Smooth muscle cell (in vitro differentiated cells): ENCODE measurements at regions not wholly inside any gene's neighbourhood (a gene's known extent, or its start where the extent isn't known, plus 50 kb on each side); places are given as distances from the start of the nearest gene placed in this dataset.

Experiments used
- DNase-seq: peaks from one replicate; lab custom pipeline; 2025; ENCODE audit not compliant: unreplicated experiment; lab: John Stamatoyannopoulos, UW
- H2AFZ ChIP-seq: fragments of 200-600 bp; sonication (generic); 2 replicates; pipeline ENCODE4 v1.6.0; 2016; ENCODE audit warnings: antibody characterized with exemption, low read depth, mild to moderate bottlenecking
- H3F3A ChIP-seq: fragments of 200-600 bp; sonication (generic); 2 replicates; pipeline ENCODE4 v1.6.0; 2017; ENCODE audit warnings: antibody characterized with exemption, low read depth
- H3K27ac ChIP-seq: fragments of 200-600 bp; sonication (generic); 2 replicates; pipeline ENCODE4 v1.5.1; 2016; ENCODE audit warnings: low read depth, mild to moderate bottlenecking
- H3K27me3 ChIP-seq: fragments of 200-600 bp; sonication (generic); 2 replicates; pipeline ENCODE4 v1.6.1; 2016; ENCODE audit warnings: low read depth, mild to moderate bottlenecking
- H3K36me3 ChIP-seq: fragments of 200-600 bp; sonication (generic); 2 replicates; pipeline ENCODE4 v1.5.1; 2016; ENCODE audit warnings: low read depth
- H3K4me1 ChIP-seq: fragments of 200-600 bp; sonication (generic); 2 replicates; pipeline ENCODE4 v1.5.1; 2016; ENCODE audit warnings: low read depth
- H3K4me2 ChIP-seq: fragments of 200-600 bp; sonication (generic); 2 replicates; pipeline ENCODE4 v1.6.0; 2016; ENCODE audit warnings: mild to moderate bottlenecking
- H3K4me3 ChIP-seq: fragments of 200-600 bp; sonication (generic); 2 replicates; pipeline ENCODE4 v1.5.1; 2016; ENCODE audit warnings: mild to moderate bottlenecking
- H3K79me2 ChIP-seq: fragments of 200-600 bp; sonication (generic); 2 replicates; pipeline ENCODE4 v1.6.0; 2016; ENCODE audit warnings: low read depth, mild to moderate bottlenecking
- H3K9ac ChIP-seq: fragments of 200-600 bp; sonication (generic); 2 replicates; pipeline ENCODE4 v1.6.0; 2016; ENCODE audit warnings: low read depth
- H3K9me3 ChIP-seq: fragments of 200-600 bp; sonication (generic); replicated peaks from 2 replicates; pipeline ENCODE4 v1.5.1; 2016; ENCODE audit warnings: low read depth
- H4K20me1 ChIP-seq: fragments of 200-600 bp; sonication (generic); 2 replicates; pipeline ENCODE4 v1.6.0; 2016; ENCODE audit warnings: low read depth
- CTCF ChIP-seq: fragments of 200-600 bp; sonication (generic); IDR thresholded peaks from 2 replicates; pipeline ENCODE4 v1.5.1; 2017; ENCODE audit warnings: borderline replicate concordance, mild to moderate bottlenecking, antibody characterized with exemption; ENCODE audit not compliant: insufficient read depth, poor library complexity, severe bottlenecking
- WGBS: methylation state at CpG from one replicate; pipeline ENCODE4 v1.1.7; 2016; ENCODE audit warnings: low lambda C conversion rate; 5-methylcytosine and 5-hydroxymethylcytosine counted together

DNA sequence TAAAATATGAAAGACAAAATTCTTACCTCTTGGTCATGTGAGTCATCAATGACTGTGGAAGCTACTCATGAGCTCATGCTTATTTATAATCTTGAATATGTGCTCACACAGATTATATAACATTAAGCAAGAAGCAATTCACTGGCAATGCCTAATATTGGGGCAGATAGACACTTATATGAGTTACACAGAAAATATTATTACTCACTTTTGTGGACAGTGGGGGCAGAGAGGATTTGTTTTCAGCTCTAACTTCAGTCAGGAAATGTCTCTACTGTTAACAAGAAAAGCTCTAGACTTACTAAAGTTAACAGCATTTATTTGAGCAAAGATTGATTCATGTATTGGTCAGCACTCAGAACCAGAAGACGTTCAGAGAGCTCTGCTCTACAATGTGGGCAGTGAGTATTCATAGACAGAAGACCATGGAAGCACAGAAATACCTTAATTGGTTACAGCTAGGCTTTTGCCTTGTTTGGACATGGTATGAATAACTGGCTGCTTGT lies 85.8 kb upstream of the AHI1 start:
- Histone ChIP-seq H2AFZ (peak overlapping the region; percentile 30), H4K20me1 (no peaks in the 10 kb centered on the region)

DNA sequence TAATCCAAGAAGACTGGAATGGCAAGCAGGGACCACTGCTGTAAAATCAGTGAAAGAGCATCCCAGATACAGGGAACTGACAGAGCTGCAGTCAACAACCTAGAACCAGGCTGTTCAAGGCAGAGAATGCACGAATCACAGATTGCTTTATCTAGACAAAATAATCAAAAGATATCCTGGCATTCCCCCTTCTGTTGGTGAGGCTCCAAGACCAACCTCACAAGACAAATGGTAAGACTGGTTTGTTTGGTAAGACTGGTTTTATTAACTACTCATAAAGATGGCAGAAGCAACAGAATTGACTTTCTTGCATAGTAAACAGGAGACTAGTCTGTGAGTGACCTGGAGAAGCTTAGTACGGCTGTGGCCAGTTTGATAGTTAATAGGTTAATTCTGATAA lies 88.8 kb upstream of the AHI1 start:
- H3K4me3 ChIP-seq = no peak overlapping the region
- no peaks in the 10 kb centered on the region for H3K79me2 ChIP-seq
- H4K20me1 ChIP-seq = no peaks in the 10 kb centered on the region
- H3K9me3 ChIP-seq = no peaks in the 10 kb centered on the region
- H3K4me2 ChIP-seq = no peak overlapping the region
- H3K4me1 ChIP-seq = no peaks in the 10 kb centered on the region
- no peaks in the 10 kb centered on the region for H3K27me3 ChIP-seq
- TF ChIP-seq CTCF = no peak
- no peak overlapping the region for H3K9ac ChIP-seq
- no peak overlapping the region for H2AFZ ChIP-seq
- H3K36me3 ChIP-seq = no peaks in the 10 kb centered on the region
- no peak for DNase-seq
- 75% methylated on average over 2 of the region's 2 CpGs for WGBS
- no peak overlapping the region for H3K27ac ChIP-seq
- no peaks in the 10 kb centered on the region for H3F3A ChIP-seq

More for the DNA sequence above, 85.8 kb upstream of the AHI1 start:
- Histone ChIP-seq H3K9ac (no peak overlapping the region), H3K4me3 (no peak overlapping the region), H3K27ac (peak overlapping the region; percentile 45), H3F3A (no peaks in the 10 kb centered on the region), H3K27me3 (no peaks in the 10 kb centered on the region), H3K36me3 (no peaks in the 10 kb centered on the region), H3K4me1 (no peaks in the 10 kb centered on the region), H3K4me2 (no peak overlapping the region), H3K79me2 (no peaks in the 10 kb centered on the region), H3K9me3 (no peaks in the 10 kb centered on the region)
- no peak for DNase-seq
- TF ChIP-seq CTCF = no peak
- WGBS = 36% methylated on average over 1 of the region's 1 CpG

DNA sequence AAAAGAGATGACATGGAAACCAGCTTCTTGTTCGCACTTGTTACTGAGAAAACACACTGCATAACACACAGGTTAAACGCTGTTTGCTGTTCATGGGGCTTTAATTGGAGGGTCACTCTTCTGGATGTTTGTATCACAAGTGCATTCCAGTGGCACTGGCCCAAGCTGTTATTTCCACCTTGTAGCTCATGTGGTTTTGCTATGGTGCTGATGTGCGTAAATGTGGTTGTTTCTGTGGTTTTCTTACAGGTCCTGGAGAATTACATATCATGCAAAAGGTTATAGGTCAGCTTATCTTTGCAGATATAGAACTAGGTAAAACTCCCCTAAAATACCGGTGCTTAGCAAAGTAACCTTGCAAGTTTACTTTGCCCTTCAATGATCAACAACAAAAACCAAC lies 89.3 kb upstream of the AHI1 start:
- no peak overlapping the region for H3K27ac ChIP-seq
- no peaks in the 10 kb centered on the region for H3K36me3 ChIP-seq
- no peaks in the 10 kb centered on the region for H3K27me3 ChIP-seq
- H3K9ac ChIP-seq = no peak overlapping the region
- no peaks in the 10 kb centered on the region for H3K79me2 ChIP-seq
- H3K4me2 ChIP-seq = no peak overlapping the region
- no peak for TF ChIP-seq CTCF
- H3F3A ChIP-seq = no peaks in the 10 kb centered on the region
- H3K4me3 ChIP-seq = no peak overlapping the region
- 87% methylated on average over 4 of the region's 4 CpGs for WGBS
- H3K9me3 ChIP-seq = no peaks in the 10 kb centered on the region
- no peaks in the 10 kb centered on the region for H4K20me1 ChIP-seq
- DNase-seq = no peak
- no peaks in the 10 kb centered on the region for H3K4me1 ChIP-seq
- no peak overlapping the region for H2AFZ ChIP-seq

GRCh38 chr6:135592276-135592675 lies 94.7 kb upstream of the AHI1 start:
- Histone ChIP-seq H3K4me1 (no peaks in the 10 kb centered on the region), H3K79me2 (no peaks in the 10 kb centered on the region), H3K27ac (no peak overlapping the region), H4K20me1 (no peaks in the 10 kb centered on the region), H3F3A (no peaks in the 10 kb centered on the region), H3K36me3 (no peaks in the 10 kb centered on the region), H3K9me3 (no peaks in the 10 kb centered on the region), H2AFZ (no peak overlapping the region), H3K4me2 (no peak overlapping the region), H3K27me3 (no peaks in the 10 kb centered on the region), H3K9ac (no peak overlapping the region), H3K4me3 (no peak overlapping the region)
- WGBS = 77% methylated on average over 1 of the region's 1 CpG
- DNase-seq = no peak
- TF ChIP-seq CTCF = no peak
